GM18907 (cell line): ENCODE measurements at regions not wholly inside any gene's neighbourhood (a gene's known extent, or its start where the extent isn't known, plus 50 kb on each side); places are given as distances from the start of the nearest gene placed in this dataset.
A peak's percentile ranks its signal among the peaks of the same experiment; 100 is the strongest.

ENCODE experiments used
- ATAC-seq: cut with Tn5 transposase; IDR thresholded peaks from one replicate; pipeline ENCODE4 v1.9.1; 2021; ENCODE audit warnings: mild to moderate bottlenecking, moderate library complexity; ENCODE audit not compliant: unreplicated experiment

DNA sequence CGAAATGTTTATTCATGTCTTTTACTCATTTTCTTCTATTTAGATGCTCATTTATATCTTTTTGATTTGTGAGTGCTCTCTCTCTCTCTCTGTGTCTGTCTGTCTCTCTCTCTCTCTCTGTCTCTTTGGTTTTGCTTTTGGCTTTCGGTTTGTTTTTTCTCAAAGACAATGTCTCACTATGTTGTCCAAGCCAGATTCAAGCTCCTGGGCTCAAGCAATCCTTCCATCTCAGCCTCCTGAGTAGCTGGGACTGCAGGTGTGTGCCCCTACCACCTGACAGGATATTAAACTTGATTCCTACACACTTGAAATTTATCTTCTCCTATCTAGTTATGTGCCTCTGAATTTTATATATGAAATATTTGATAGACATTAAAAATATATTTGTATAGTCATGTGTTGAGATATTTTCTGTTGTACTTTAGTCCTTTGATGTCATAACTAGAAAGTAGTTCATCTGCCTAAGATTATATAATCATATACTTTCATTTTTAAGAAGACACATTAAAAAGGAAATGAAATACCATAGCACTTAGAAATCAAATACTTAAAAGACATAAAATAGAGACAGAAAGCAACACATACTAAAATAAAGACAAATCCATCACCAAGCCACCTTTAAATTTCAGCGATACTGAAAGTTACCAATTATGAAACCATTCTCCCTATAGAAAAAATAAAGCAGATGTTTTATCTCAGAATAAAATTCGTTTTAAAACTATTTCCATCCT lies 68.1 kb upstream of the SFMBT2 start:
- peak; percentile 34 for ATAC-seq

- no peak for ATAC-seq
These were observed 66.9 kb upstream of the SFMBT2 start for GRCh38 chr10:7477538-7478334.

GRCh38 chr10:7475939-7476338 lies 65.1 kb upstream of the SFMBT2 start:
- no peak for ATAC-seq

DNA sequence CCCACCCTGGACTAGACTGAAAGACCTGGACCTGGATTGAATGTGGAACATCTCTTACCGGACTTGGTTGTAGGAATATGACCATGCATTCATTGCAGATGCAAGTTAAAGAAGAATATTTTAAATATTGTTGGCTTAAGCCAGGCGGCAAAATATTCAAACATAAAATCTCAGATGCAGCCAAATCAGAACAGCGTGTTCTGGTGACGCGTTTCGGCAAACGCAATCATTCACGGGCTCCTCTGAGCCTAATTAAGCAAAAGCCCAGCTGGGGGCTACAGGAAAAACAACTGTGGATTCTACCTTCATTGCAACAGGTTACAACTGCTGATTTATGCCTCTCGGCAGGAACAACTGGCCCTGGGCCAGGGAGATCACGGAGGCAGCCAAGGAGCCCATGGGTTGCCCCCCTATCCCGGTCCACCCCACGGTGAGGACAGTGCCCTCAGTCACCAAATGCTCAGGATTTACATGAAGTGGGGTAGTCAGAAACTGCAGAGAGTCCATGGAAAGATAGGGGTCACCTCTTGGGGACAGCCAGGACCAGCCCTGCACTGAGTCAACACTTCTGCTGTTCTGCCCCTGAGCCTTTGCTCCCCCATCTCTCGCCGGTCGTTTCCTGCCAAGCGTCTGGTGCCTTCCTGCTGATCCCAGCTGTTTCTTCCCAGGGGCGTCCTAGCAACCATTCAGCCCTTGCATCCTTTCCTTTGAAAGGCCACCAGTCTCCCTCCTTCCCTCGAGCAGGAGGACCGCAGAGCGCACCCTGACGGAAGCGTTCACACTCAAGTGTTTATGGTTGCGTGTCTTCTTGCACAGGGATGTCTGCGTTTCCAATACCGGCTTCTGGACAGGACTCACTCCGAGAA lies 64.4 kb upstream of the SFMBT2 start:
- no peak for ATAC-seq

GRCh38 chr10:7474388-7474787 lies 63.6 kb upstream of the SFMBT2 start:
- ATAC-seq: no peak

DNA sequence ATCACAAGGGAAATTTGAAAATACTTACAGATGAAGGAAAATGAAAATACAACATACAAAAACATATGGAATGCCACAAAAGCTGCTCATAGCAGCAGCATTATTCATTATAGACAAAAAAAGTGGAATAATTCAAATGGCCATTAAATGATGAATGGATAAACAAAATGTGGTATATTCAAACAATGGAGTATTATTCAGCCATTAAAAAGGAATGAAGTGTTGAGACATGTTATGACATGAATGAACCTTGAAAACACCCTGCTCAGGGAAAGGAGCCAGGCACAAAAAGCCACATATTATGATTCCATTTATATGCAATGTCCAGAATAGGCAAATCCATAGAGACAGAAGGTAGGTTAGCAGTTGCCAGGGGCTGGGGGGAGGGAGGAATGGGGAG lies 62.6 kb upstream of the SFMBT2 start:
- no peak for ATAC-seq

- ATAC-seq: peak; percentile 93
These were observed 61.0 kb upstream of the SFMBT2 start for GRCh38 chr10:7471720-7472367.

- no peak for ATAC-seq
These were observed 59.5 kb upstream of the SFMBT2 start for GRCh38 chr10:7470371-7470770.

DNA sequence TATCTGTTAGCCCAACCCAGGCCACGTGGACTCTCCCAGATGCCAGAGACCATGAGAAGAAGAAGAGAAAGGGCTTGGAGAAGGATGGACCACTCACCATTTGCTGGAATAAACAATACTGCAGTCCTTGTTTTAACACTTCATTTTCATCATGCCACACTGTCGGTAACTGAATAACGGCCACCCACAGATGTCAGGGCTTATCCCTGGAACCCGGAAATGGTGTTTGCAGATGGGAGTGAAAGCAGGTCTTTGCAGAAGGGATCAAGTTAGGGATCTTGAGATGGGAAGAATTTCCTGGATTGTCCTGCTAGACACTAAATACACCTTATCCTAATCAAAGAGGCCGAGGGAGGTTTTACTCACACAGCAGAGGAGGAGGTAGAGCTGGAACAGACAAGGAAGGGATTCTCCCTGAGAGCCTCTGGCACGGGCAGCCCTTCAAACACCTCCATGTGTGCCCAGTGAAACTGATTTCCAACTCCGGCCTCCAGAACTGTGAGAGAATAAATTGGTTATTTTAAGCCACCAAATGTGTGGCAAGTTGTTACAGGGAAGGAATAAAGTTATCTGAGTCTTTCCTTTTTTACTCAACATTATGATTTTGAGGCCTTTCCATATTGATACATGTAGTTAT lies 56.3 kb upstream of the SFMBT2 start:
- ATAC-seq: no peak

GRCh38 chr10:7464691-7465090 lies 53.9 kb upstream of the SFMBT2 start:
- ATAC-seq: no peak
